ENCODE measurements at regions not wholly inside any gene's neighbourhood (a gene's known extent, or its start where the extent isn't known, plus 50 kb on each side); places are given as distances from the start of the nearest gene placed in this dataset.

DNA sequence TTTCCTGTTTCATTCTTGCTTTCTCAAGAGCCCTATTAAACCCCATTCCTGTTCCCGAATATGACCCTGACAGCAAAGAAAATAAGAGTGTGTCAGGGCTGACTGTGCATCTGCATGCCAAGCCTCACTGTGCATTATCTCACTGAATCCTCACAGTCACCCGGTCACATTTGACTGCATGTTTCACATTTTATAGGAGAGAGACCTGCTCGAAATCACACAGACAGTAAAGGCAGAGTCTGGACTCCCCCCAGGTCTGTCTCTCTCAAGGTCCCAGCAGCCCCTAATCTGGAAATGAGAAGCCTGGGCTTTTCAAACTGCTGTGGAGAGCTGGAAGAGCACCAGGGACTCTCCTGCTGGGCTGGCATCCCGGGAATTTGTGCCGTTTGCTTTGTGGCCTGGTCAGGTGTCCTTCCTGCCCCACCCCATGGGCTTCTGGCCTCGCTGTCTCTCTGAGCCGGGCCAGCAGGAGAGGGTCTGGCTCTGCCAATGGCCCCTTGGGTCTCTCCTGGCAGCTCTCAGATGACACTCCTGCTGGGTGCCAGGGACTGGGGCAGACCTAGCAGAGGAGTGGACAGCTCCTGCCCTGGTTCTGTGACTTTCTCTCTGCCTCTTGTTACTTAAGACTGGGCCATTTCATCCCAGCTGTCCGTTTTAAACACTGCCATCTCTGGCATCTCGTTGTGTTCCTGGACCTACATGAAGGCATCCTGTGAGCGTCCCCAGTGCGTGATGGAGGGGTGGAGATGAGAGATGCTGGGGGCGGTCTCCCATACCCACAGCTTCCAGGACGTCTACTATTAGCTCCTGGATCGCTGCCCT, 173.6 kb downstream of the ARHGAP12 start:
- TF ChIP-seq ZFX (IDR thresholded peaks at IDR 0.05; ENCODE audit: borderline replicate concordance): no peak
- TF ChIP-seq, protein P1, sequence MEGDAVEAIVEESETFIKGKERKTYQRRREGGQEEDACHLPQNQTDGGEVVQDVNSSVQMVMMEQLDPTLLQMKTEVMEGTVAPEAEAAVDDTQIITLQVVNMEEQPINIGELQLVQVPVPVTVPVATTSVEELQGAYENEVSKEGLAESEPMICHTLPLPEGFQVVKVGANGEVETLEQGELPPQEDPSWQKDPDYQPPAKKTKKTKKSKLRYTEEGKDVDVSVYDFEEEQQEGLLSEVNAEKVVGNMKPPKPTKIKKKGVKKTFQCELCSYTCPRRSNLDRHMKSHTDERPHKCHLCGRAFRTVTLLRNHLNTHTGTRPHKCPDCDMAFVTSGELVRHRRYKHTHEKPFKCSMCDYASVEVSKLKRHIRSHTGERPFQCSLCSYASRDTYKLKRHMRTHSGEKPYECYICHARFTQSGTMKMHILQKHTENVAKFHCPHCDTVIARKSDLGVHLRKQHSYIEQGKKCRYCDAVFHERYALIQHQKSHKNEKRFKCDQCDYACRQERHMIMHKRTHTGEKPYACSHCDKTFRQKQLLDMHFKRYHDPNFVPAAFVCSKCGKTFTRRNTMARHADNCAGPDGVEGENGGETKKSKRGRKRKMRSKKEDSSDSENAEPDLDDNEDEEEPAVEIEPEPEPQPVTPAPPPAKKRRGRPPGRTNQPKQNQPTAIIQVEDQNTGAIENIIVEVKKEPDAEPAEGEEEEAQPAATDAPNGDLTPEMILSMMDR (IDR thresholded peaks at IDR 0.05): no peak
- no peak overlapping the region for H3K27ac ChIP-seq

DNA sequence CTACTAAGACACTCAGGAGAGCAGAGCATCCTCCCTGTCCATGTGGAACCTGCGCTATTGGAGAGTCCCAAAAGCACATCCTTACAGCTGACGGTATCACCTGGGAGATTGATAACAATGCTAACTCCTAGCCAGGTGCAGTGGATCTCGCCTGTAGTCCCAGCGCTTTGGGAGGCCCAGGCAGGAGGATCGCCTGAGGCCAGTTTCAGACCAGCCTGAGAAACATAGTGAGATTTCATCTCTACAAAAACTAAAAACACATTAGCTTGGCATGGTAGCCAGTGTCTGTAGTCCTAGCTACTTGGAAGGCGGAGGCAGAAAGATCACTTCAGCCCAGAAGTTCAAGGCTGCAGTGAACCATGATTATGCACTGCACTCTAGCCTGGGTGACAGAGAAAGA, 174.9 kb downstream of the ARHGAP12 start:
- H3K27ac ChIP-seq: no peak overlapping the region
- TF ChIP-seq, protein P1 (IDR thresholded peaks at IDR 0.05): no peak
- no peak for TF ChIP-seq ZFX (IDR thresholded peaks at IDR 0.05; ENCODE audit: borderline replicate concordance)

DNA sequence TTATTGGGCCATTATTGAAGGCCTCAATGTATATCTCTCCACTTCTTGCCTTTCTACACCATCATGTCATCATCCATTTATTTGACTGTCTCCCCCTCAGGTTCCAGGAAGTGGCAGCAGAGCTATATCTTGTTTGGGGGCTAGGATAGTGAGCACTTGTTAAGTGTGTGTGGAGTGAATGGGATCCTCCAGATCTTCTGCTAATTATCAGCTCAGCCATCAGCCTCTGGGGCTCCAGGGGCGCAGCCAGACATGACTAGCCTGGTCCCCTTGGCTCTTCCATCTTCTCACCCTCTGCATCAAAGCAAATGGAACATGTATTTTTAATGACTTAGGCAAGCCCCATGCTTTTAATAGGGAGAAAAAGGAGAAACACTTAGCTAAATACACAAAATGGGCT, 176.5 kb downstream of the ARHGAP12 start:
- TF ChIP-seq, protein P1 (IDR thresholded peaks at IDR 0.05): no peak
- TF ChIP-seq ZFX (IDR thresholded peaks at IDR 0.05; ENCODE audit: borderline replicate concordance): no peak

DNA sequence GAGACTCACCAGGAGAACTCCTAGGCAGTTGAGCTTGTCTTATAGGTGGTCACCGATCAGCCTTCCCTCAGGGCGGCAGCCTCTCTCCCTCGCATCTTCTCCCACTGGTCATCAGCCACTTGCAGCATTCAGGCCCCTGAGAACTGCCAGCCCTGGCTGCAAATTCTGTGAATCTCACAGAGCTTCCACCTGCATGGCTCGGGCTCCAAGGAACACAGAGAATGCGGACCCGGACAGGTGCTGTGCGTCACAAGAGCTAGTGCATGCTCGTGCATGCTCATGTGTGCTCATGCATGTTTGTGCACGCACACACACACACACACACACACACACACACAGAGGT, 176.9 kb downstream of the ARHGAP12 start:
- no peak overlapping the region for H3K27ac ChIP-seq
- TF ChIP-seq, protein P1 (IDR thresholded peaks at IDR 0.05): no peak
- no peak for TF ChIP-seq ZFX (IDR thresholded peaks at IDR 0.05; ENCODE audit: borderline replicate concordance)

More for the DNA sequence above, 176.5 kb downstream of the ARHGAP12 start:
- no peak overlapping the region for H3K27ac ChIP-seq

DNA sequence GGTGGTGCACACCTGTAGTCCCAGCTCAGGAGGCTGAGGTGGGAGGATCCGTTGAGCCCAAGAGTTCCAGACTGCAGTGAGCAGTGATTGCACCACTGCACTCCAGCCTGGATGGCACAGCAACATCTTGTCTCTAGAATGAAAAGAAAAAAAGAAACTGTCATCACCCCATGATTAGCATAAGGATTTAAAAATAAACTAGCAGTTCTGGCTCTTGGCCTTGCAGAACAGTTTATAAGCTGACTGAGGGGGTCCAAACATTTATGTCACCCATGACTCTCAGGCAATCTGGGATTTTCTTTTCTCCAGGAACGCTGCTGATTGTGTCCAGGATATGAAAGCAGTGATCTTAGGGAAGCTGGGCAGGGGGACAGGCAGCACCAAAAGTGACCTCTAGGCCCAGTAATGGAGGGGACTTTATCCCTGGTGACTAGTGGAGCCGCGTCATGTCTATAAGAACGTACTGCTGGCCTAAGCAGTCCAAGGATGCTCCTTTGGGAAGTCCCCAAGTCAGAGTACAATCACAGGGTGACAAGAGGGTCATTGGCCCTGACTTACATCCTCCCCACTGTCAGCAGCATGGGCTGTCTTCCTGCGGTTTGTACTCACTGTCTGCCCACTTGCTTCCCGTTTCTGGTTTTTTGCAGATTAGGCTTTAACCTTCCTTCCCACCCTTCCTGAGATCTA, 177.4 kb downstream of the ARHGAP12 start:
- H3K27ac ChIP-seq: no peak overlapping the region
- no peak for TF ChIP-seq ZFX (IDR thresholded peaks at IDR 0.05; ENCODE audit: borderline replicate concordance)
- TF ChIP-seq, protein P1 (IDR thresholded peaks at IDR 0.05): no peak

DNA sequence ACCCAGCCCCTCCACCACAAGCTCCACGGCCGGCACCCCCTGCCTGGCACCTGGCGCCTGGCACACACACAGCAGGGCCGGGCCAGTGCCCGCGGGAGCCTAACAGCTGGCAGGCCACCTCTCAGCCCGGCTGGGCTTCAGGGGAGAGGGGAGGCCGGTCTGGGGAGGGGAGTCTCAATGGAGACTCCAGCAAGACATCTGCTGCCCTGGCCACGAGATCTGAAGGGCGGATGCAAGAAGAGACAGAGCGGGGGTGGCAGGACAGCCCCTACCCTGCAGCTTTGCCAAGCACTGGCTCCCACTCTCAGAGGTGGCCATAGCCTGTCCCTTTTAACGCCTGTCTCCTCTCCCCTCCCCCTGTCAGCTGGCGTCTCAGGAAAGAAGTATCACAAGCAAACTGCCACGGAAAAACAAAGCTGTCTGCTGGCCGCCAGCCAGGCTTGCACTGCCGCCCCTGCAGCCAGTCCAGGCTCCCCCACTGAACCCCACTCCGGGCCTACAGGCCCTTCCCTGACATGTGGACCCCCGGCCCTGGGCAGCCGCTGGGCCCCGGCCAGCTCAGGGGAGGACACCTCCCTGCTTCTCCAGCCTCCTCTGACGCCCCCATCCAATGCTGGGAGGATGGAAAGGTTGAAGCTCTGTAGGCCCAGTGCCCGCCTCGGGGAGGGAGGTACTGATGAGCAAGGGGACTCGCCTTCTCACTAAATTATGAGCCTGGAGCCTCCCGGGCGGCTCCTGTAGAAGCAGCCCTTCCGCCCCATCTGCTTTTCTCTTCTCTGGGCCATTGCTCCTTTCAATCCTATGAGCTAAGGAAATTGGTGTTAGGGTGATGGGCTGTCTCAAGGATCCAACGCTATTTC, 178.4 kb downstream of the ARHGAP12 start:
- no peak for TF ChIP-seq ZFX (IDR thresholded peaks at IDR 0.05; ENCODE audit: borderline replicate concordance)
- no peak overlapping the region for H3K27ac ChIP-seq

DNA sequence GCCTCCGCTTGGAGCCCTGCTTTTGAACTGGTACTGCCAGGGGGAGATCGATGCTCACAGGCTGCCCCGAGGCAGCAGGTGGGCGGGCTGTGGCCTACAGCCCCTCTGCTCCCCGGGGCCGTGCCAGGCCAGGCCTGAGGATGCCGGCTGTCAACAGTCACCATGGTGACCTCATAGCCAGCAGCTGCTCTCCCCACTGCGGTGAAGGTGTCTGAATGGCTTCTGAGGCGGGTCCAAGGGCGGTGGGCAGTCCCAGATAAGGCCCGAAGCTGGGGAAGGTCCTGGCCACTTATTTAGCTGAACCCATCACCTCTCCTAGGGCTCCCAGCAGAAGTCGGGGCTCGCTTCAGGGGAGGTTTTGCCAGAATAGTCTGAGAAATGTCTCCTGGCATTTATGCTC, 179.3 kb downstream of the ARHGAP12 start:
- no peak overlapping the region for H3K27ac ChIP-seq
- TF ChIP-seq, protein P1 (IDR thresholded peaks at IDR 0.05): no peak
